ENCODE measurements at regions not wholly inside any gene's neighbourhood (a gene's known extent, or its start where the extent isn't known, plus 50 kb on each side); places are given as distances from the start of the nearest gene placed in this dataset.

GRCh38 chrX:109312757-109313156 lies 169.1 kb downstream of the GUCY2F start:
- no peaks in the 10 kb centered on the region for H3K36me3 ChIP-seq (ENCODE audit: control insufficient read depth in 4 of 4, insufficient read depth in 4 of 4, low read length in 4 of 4)
- H3K9ac ChIP-seq (ENCODE audit: insufficient read depth in 1 of 2, low read length in 2 of 2): no peak overlapping the region

GRCh38 chrX:109310031-109310430 lies 171.9 kb downstream of the GUCY2F start:
- H3K27me3 ChIP-seq (ENCODE audit: control insufficient read depth in 3 of 3, insufficient read depth in 3 of 3, low read length in 2 of 3): peaks cover 0 to 42% (median 4%) of the 10 kb centered on the region in 3 donors
- no peaks in the 10 kb centered on the region for H3K36me3 ChIP-seq (ENCODE audit: control insufficient read depth in 4 of 4, insufficient read depth in 4 of 4, low read length in 4 of 4)
- ATAC-seq (ENCODE audit: insufficient read depth, low FRiP score): no peak
- H3K9me3 ChIP-seq (ENCODE audit: control insufficient read depth in 4 of 4, insufficient read depth in 3 of 4, low read length in 3 of 4): no peaks in the 10 kb centered on the region
- H3K27ac ChIP-seq (ENCODE audit: low read depth in 1 of 2, low read length in 1 of 2): no peak overlapping the region
- no peak for DNase-seq
- H3K4me3 ChIP-seq: no peak overlapping the region
- no peak overlapping the region for H3K9ac ChIP-seq (ENCODE audit: insufficient read depth in 1 of 2, low read length in 2 of 2)
- H3K4me1 ChIP-seq (ENCODE audit: control insufficient read depth in 5 of 5, insufficient read depth in 5 of 5, low read length in 5 of 5): no peaks in the 10 kb centered on the region
- WGBS, 2 donors: 75 to 92% methylated on average over 8 of the region's 8 CpGs
- TF ChIP-seq, protein P1, sequence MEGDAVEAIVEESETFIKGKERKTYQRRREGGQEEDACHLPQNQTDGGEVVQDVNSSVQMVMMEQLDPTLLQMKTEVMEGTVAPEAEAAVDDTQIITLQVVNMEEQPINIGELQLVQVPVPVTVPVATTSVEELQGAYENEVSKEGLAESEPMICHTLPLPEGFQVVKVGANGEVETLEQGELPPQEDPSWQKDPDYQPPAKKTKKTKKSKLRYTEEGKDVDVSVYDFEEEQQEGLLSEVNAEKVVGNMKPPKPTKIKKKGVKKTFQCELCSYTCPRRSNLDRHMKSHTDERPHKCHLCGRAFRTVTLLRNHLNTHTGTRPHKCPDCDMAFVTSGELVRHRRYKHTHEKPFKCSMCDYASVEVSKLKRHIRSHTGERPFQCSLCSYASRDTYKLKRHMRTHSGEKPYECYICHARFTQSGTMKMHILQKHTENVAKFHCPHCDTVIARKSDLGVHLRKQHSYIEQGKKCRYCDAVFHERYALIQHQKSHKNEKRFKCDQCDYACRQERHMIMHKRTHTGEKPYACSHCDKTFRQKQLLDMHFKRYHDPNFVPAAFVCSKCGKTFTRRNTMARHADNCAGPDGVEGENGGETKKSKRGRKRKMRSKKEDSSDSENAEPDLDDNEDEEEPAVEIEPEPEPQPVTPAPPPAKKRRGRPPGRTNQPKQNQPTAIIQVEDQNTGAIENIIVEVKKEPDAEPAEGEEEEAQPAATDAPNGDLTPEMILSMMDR (IDR thresholded peaks at IDR 0.05; ENCODE audit: control extremely low read depth, extremely low read depth): no peak

More at GRCh38 chrX:109312757-109313156, 169.1 kb downstream of the GUCY2F start:
- TF ChIP-seq, protein P1 (IDR thresholded peaks at IDR 0.05; ENCODE audit: control extremely low read depth, extremely low read depth): no peak
- Histone ChIP-seq H3K27me3 (ENCODE audit: control insufficient read depth in 3 of 3, insufficient read depth in 3 of 3, low read length in 2 of 3) (peaks cover 0 to 24% (median 4%) of the 10 kb centered on the region in 3 donors), H3K4me3 (no peak overlapping the region), H3K9me3 (ENCODE audit: control insufficient read depth in 4 of 4, insufficient read depth in 3 of 4, low read length in 3 of 4) (no peaks in the 10 kb centered on the region), H3K27ac (ENCODE audit: low read depth in 1 of 2, low read length in 1 of 2) (no peak overlapping the region), H3K4me1 (ENCODE audit: control insufficient read depth in 5 of 5, insufficient read depth in 5 of 5, low read length in 5 of 5) (no peaks in the 10 kb centered on the region)
- WGBS, 2 donors: 55 to 56% methylated on average over 3 of the region's 3 CpGs
- no peak for DNase-seq
- no peak for ATAC-seq (ENCODE audit: insufficient read depth, low FRiP score)

GRCh38 chrX:109301177-109301576 lies 180.7 kb downstream of the GUCY2F start:
- no peak overlapping the region for H3K9ac ChIP-seq (ENCODE audit: insufficient read depth in 1 of 2, low read length in 2 of 2)
- H3K27ac ChIP-seq (ENCODE audit: low read depth in 1 of 2, low read length in 1 of 2): no peak overlapping the region
- H3K4me1 ChIP-seq (ENCODE audit: control insufficient read depth in 5 of 5, insufficient read depth in 5 of 5, low read length in 5 of 5): no peaks in the 10 kb centered on the region
- ATAC-seq (ENCODE audit: insufficient read depth, low FRiP score): no peak
- peaks cover 3 to 51% (median 14%) of the 10 kb centered on the region in 3 donors for H3K27me3 ChIP-seq (ENCODE audit: control insufficient read depth in 3 of 3, insufficient read depth in 3 of 3, low read length in 2 of 3)
- H3K36me3 ChIP-seq (ENCODE audit: control insufficient read depth in 4 of 4, insufficient read depth in 4 of 4, low read length in 4 of 4): no peaks in the 10 kb centered on the region
- no peak for DNase-seq
- TF ChIP-seq, protein P1 (IDR thresholded peaks at IDR 0.05; ENCODE audit: control extremely low read depth, extremely low read depth): no peak
- WGBS, 2 donors: 67 to 88% methylated on average over 2 of the region's 2 CpGs
- H3K9me3 ChIP-seq (ENCODE audit: control insufficient read depth in 4 of 4, insufficient read depth in 3 of 4, low read length in 3 of 4): no peaks in the 10 kb centered on the region
- no peak overlapping the region for H3K4me3 ChIP-seq

GRCh38 chrX:109300415-109300814 lies 181.5 kb downstream of the GUCY2F start:
- Histone ChIP-seq H3K27ac (ENCODE audit: low read depth in 1 of 2, low read length in 1 of 2) (no peak overlapping the region), H3K4me3 (no peak overlapping the region), H3K9ac (ENCODE audit: insufficient read depth in 1 of 2, low read length in 2 of 2) (no peak overlapping the region), H3K36me3 (ENCODE audit: control insufficient read depth in 4 of 4, insufficient read depth in 4 of 4, low read length in 4 of 4) (no peaks in the 10 kb centered on the region), H3K9me3 (ENCODE audit: control insufficient read depth in 4 of 4, insufficient read depth in 3 of 4, low read length in 3 of 4) (no peaks in the 10 kb centered on the region), H3K4me1 (ENCODE audit: control insufficient read depth in 5 of 5, insufficient read depth in 5 of 5, low read length in 5 of 5) (no peaks in the 10 kb centered on the region), H3K27me3 (ENCODE audit: control insufficient read depth in 3 of 3, insufficient read depth in 3 of 3, low read length in 2 of 3) (peaks cover 3 to 51% (median 16%) of the 10 kb centered on the region in 3 donors)
- ATAC-seq (ENCODE audit: insufficient read depth, low FRiP score): no peak
- DNase-seq: no peak
- TF ChIP-seq, protein P1 (IDR thresholded peaks at IDR 0.05; ENCODE audit: control extremely low read depth, extremely low read depth): no peak
- 30 to 38% methylated on average over 1 of the region's 1 CpG for WGBS, 2 donors
